ENCODE measurements at regions not wholly inside any gene's neighbourhood (a gene's known extent, or its start where the extent isn't known, plus 50 kb on each side); places are given as distances from the start of the nearest gene placed in this dataset.

DNA sequence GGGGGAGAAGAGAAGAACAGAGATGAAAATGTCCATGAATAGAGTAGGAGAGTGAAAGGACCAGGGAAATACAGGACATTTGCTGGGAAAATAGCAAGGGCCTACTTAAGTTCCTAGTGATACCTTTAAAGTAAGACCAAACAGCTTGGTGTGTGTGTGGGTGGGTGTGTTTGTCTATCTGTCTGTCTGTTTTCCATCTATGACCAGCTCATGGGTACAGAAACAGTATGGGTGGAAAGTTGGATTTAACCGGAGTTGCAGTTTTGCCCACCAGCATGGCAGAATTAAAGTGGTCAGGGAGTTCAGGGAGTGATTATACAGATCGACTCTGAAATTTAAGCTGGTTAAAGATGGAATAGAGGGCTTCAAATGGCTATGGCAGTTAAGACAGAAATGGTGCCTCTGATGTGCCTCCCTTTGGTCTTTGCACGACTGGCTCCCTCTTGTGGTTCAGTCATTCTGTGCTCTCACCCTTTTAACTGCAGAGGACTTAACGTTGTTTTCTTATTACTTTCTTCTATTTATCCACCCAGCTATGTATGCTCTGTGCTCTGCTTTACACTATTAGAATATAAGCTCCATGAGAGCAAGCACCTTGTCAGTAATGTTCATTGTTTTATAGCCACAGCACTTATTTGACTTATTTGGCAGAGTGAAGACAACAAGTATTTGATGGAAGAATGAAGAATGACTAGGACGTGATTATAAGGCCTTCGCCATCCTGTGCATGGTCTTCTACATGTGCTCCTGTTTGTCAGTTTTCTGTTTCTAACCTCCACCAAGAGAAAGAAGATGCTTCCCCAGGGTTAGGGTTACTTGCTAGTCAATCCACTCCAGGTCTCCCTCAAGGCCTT is 72.7 kb upstream of the AK4 start:
- FAIRE-seq (peak; percentile 86), DNase-seq (ENCODE audit: low read depth, low spot score) (no peak)
- TF ChIP-seq, protein P1, sequence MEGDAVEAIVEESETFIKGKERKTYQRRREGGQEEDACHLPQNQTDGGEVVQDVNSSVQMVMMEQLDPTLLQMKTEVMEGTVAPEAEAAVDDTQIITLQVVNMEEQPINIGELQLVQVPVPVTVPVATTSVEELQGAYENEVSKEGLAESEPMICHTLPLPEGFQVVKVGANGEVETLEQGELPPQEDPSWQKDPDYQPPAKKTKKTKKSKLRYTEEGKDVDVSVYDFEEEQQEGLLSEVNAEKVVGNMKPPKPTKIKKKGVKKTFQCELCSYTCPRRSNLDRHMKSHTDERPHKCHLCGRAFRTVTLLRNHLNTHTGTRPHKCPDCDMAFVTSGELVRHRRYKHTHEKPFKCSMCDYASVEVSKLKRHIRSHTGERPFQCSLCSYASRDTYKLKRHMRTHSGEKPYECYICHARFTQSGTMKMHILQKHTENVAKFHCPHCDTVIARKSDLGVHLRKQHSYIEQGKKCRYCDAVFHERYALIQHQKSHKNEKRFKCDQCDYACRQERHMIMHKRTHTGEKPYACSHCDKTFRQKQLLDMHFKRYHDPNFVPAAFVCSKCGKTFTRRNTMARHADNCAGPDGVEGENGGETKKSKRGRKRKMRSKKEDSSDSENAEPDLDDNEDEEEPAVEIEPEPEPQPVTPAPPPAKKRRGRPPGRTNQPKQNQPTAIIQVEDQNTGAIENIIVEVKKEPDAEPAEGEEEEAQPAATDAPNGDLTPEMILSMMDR (optimal IDR thresholded peaks at IDR 0.05 in 1 of 3, IDR thresholded peaks at IDR 0.05 in 1 of 3, conservative IDR thresholded peaks at IDR 0.05 in 1 of 3; ENCODE audit: extremely low read depth in 1 of 3, insufficient read depth in 2 of 3, low read length in 3 of 3): peak; percentile 61 to 81 (median 74)
- TF ChIP-seq EZH2 (IDR thresholded peaks at IDR 0.05; ENCODE audit: low read length): no peak
- Histone ChIP-seq H3K4me2 (ENCODE audit: control insufficient read depth, extremely low read depth, insufficient read depth, low read depth, low read length) (no peak overlapping the region), H2AFZ (ENCODE audit: control insufficient read depth, low read length) (no peak overlapping the region), H3K4me1 (ENCODE audit: control insufficient read depth, extremely low read depth, insufficient read depth, low read length) (no peaks in the 10 kb centered on the region), H3K4me3 (ENCODE audit: control insufficient read depth in 2 of 3, extremely low read depth in 1 of 3, insufficient read depth in 2 of 3, low read depth in 1 of 3, low read length in 3 of 3) (no peak overlapping the region), H3K79me2 (ENCODE audit: control insufficient read depth, insufficient read depth, low read length) (no peaks in the 10 kb centered on the region), H3K9me3 (ENCODE audit: control insufficient read depth, low read depth, low read length) (no peaks in the 10 kb centered on the region), H3K9me1 (ENCODE audit: control insufficient read depth, extremely low read depth, insufficient read depth, low read length) (no peaks in the 10 kb centered on the region), H4K20me1 (ENCODE audit: control insufficient read depth, extremely low read depth, insufficient read depth, low read length) (no peaks in the 10 kb centered on the region), H3K27me3 (ENCODE audit: control insufficient read depth, extremely low read depth, insufficient read depth, low read length) (no peaks in the 10 kb centered on the region), H3K36me3 (ENCODE audit: control insufficient read depth in 2 of 2, extremely low read depth in 1 of 2, insufficient read depth in 2 of 2, low read length in 2 of 2) (no peaks in the 10 kb centered on the region), H3K9ac (ENCODE audit: control insufficient read depth, extremely low read depth, insufficient read depth, low read length) (no peak overlapping the region), H3K27ac (ENCODE audit: control insufficient read depth, insufficient read depth, low read length) (no peak overlapping the region)
- dilution Hi-C loops (cut with MboI; ENCODE audit: extremely low pct_ligation_motif_present, low sequenced_read_pairs): no loop called here

DNA sequence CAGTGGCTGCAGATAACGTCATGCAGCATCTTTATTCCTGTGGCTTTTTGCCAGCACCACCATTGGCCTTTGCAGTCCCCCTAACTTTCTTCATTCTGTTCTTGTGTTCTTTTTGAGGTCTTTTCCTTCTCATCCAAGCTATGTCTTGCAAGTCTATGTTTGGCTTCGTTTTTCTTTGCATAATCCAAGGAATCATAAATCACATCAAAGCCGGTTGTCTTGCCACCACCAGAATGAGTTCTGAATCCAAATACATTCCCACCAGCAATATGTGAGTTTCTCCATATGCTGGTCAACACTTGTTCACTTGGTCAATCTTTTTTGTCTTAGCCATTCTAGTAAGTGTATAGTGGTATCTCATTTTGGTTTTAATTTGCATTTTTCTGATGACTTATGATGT is 70.6 kb upstream of the AK4 start:
- DNase-seq (ENCODE audit: low read depth, low spot score) (no peak), FAIRE-seq (no peak)
- Histone ChIP-seq H3K27me3 (ENCODE audit: control insufficient read depth, extremely low read depth, insufficient read depth, low read length) (no peaks in the 10 kb centered on the region), H3K4me3 (ENCODE audit: control insufficient read depth in 2 of 3, extremely low read depth in 1 of 3, insufficient read depth in 2 of 3, low read depth in 1 of 3, low read length in 3 of 3) (no peak overlapping the region), H3K4me2 (ENCODE audit: control insufficient read depth, extremely low read depth, insufficient read depth, low read depth, low read length) (no peak overlapping the region), H3K4me1 (ENCODE audit: control insufficient read depth, extremely low read depth, insufficient read depth, low read length) (no peaks in the 10 kb centered on the region), H4K20me1 (ENCODE audit: control insufficient read depth, extremely low read depth, insufficient read depth, low read length) (no peaks in the 10 kb centered on the region), H3K9me3 (ENCODE audit: control insufficient read depth, low read depth, low read length) (no peaks in the 10 kb centered on the region), H3K9me1 (ENCODE audit: control insufficient read depth, extremely low read depth, insufficient read depth, low read length) (no peaks in the 10 kb centered on the region), H3K79me2 (ENCODE audit: control insufficient read depth, insufficient read depth, low read length) (no peaks in the 10 kb centered on the region), H3K27ac (ENCODE audit: control insufficient read depth, insufficient read depth, low read length) (no peak overlapping the region), H3K36me3 (ENCODE audit: control insufficient read depth in 2 of 2, extremely low read depth in 1 of 2, insufficient read depth in 2 of 2, low read length in 2 of 2) (no peaks in the 10 kb centered on the region), H2AFZ (ENCODE audit: control insufficient read depth, low read length) (no peak overlapping the region), H3K9ac (ENCODE audit: control insufficient read depth, extremely low read depth, insufficient read depth, low read length) (no peak overlapping the region)
- dilution Hi-C loops (cut with MboI; ENCODE audit: extremely low pct_ligation_motif_present, low sequenced_read_pairs): no loop called here
- TF ChIP-seq EZH2 (IDR thresholded peaks at IDR 0.05; ENCODE audit: low read length): no peak
- TF ChIP-seq, protein P1 (optimal IDR thresholded peaks at IDR 0.05 in 1 of 3, IDR thresholded peaks at IDR 0.05 in 1 of 3, conservative IDR thresholded peaks at IDR 0.05 in 1 of 3; ENCODE audit: extremely low read depth in 1 of 3, insufficient read depth in 2 of 3, low read length in 3 of 3): no peak

Data from keratinocyte (primary cell).